ENCODE measurements at regions not wholly inside any gene's neighbourhood (a gene's known extent, or its start where the extent isn't known, plus 50 kb on each side); places are given as distances from the start of the nearest gene placed in this dataset.

DNA sequence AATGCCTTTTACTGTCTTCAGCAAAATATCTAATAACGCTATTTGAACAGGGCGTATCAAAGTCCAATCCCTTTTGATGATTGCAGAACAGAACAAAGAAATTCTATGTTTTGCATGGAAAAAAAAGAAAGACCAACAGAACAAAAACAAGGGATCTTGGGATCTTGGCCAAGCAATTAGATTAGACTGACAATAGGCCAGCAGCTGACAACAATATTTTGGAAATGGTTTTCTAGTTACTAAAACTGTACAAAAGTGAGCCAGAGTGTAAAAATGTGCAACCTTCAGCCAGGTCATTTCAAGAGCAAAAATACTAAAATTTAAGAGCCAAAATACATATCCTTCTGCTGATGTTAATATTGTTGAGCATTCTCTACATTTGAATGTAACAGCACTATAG is 716.5 kb upstream of the KCND2 start:
- WGBS (ENCODE audit: insufficient coverage, insufficient replicate concordance, low lambda C conversion rate, missing lambda C conversion rate) = 90% methylated on average over 2 of the region's 2 CpGs
- POLR2A ChIA-PET = no interaction called here
- FAIRE-seq = no peak

More for the DNA sequence above, 716.5 kb upstream of the KCND2 start:
- SMC1A ChIA-PET (ENCODE audit: uncharacterized antibody, unreplicated experiment) = no interaction called here
- RAD21 ChIA-PET (ENCODE audit: unreplicated experiment) = no interaction called here
- no peak for DNase-seq (ENCODE audit: low read depth, low spot score)
- Histone ChIP-seq H3K4me1 (ENCODE audit: control insufficient read depth, insufficient read depth, low read length) (no peaks in the 10 kb centered on the region), H3K36me3 (ENCODE audit: control insufficient read depth in 2 of 2, insufficient read depth in 2 of 2, low read length in 1 of 2) (no peaks in the 10 kb centered on the region), H3K27me3 (replicated peaks in 1 of 2; ENCODE audit: control insufficient read depth in 2 of 2, insufficient read depth in 2 of 2, low read length in 1 of 2) (no peaks in the 10 kb centered on the region), H2AFZ (ENCODE audit: control insufficient read depth, low read depth, low read length) (no peak overlapping the region), H3K9ac (ENCODE audit: control insufficient read depth, insufficient read depth, low read length) (no peak overlapping the region), H3K79me2 (ENCODE audit: control insufficient read depth, insufficient read depth, low read length) (no peaks in the 10 kb centered on the region), H3K9me3 (replicated peaks; ENCODE audit: control insufficient read depth, insufficient read depth, low read length) (no peaks in the 10 kb centered on the region), H3K4me2 (ENCODE audit: control insufficient read depth, insufficient read depth) (no peak overlapping the region), H3K27ac (ENCODE audit: control insufficient read depth, insufficient read depth) (no peak overlapping the region), H3K4me3 (no peak overlapping the region), H4K20me1 (ENCODE audit: control insufficient read depth, insufficient read depth) (no peaks in the 10 kb centered on the region)
- CTCF ChIA-PET = no interaction called here
- in situ Hi-C loops (cut with MboI) (no loop called here), intact Hi-C loops (cut with micrococcal nuclease; ENCODE audit: unreplicated experiment) (no loop called here)
- TF ChIP-seq, protein P1, sequence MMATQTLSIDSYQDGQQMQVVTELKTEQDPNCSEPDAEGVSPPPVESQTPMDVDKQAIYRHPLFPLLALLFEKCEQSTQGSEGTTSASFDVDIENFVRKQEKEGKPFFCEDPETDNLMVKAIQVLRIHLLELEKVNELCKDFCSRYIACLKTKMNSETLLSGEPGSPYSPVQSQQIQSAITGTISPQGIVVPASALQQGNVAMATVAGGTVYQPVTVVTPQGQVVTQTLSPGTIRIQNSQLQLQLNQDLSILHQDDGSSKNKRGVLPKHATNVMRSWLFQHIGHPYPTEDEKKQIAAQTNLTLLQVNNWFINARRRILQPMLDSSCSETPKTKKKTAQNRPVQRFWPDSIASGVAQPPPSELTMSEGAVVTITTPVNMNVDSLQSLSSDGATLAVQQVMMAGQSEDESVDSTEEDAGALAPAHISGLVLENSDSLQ (IDR thresholded peaks at IDR 0.05) = no peak
- no peak for TF ChIP-seq NKRF (conservative IDR thresholded peaks at IDR 0.05)
- TF ChIP-seq TCF12 (IDR thresholded peaks at IDR 0.05; ENCODE audit: low read depth, low read length) = no peak
- TF ChIP-seq SREBF1 (IDR thresholded peaks at IDR 0.05; ENCODE audit: low read length) = no peak
- no peak for TF ChIP-seq PRDM15 (CRISPR knock-in tag; IDR thresholded peaks at IDR 0.05)
- TF ChIP-seq NRF1 (conservative IDR thresholded peaks at IDR 0.05; ENCODE audit: low read depth, low read length) = no peak
- no peak for TF ChIP-seq NFIC (IDR thresholded peaks at IDR 0.05; ENCODE audit: low read depth, low read length)
- no peak for TF ChIP-seq ETV6 (conservative IDR thresholded peaks at IDR 0.05 in 1 of 2, IDR thresholded peaks at IDR 0.05 in 1 of 2; ENCODE audit: borderline replicate concordance in 1 of 2, low read depth in 1 of 2)
- no peak for TF ChIP-seq RAD51 (IDR thresholded peaks at IDR 0.05)
- TF ChIP-seq RCOR1 (conservative IDR thresholded peaks at IDR 0.05; ENCODE audit: low read depth, low read length) = no peak
- TF ChIP-seq ZNF24 (IDR thresholded peaks at IDR 0.05) = no peak
- no peak for TF ChIP-seq SUZ12 (IDR thresholded peaks at IDR 0.05; ENCODE audit: unreplicated experiment)
- TF ChIP-seq RB1 (IDR thresholded peaks at IDR 0.05; ENCODE audit: borderline replicate concordance) = no peak
- TF ChIP-seq ELK1 (IDR thresholded peaks at IDR 0.05; ENCODE audit: low read depth, low read length) = no peak
- TF ChIP-seq POLR2AphosphoS2 (IDR thresholded peaks at IDR 0.05; ENCODE audit: low read depth, low read length) = no peak
- BruUV-seq (replicated peaks) = no TSS peak
- ATAC-seq = no peak
